Prostate gland (tissue), 2 donors: ENCODE measurements at regions not wholly inside any gene's neighbourhood (a gene's known extent, or its start where the extent isn't known, plus 50 kb on each side); places are given as distances from the start of the nearest gene placed in this dataset.

Experiments
- CTCF ChIP-seq, 4 experiments: fragments of 200-600 bp in 2 of 4; fragments of 450-650 bp in 2 of 4; sonication (generic) in 2 of 4; IDR thresholded peaks; 1 replicate in 3 of 4; 2 replicates in 1 of 4; pipeline ENCODE4 v1.5.1; 2016 to 2019; ENCODE audit warnings: antibody characterized with exemption in 4 of 4, mild to moderate bottlenecking in 2 of 4, moderate library complexity in 2 of 4
- POLR2AphosphoS5 ChIP-seq: sonication (generic); formaldehyde crosslinking; IDR thresholded peaks from one replicate; pipeline ENCODE4 v1.6.1; 2017; ENCODE audit warnings: antibody characterized with exemption

- TF ChIP-seq CTCF (IDR thresholded peaks at IDR 0.05) (no peak), POLR2AphosphoS5 (no peak)
Measured at GRCh38 chr14:31932675-31933074, 144.4 kb upstream of the ARHGAP5 start.
